C4-2B (cell line): ENCODE measurements at regions not wholly inside any gene's neighbourhood (a gene's known extent, or its start where the extent isn't known, plus 50 kb on each side); places are given as distances from the start of the nearest gene placed in this dataset.

ENCODE experiments used
- CTCF ChIP-seq: fragments of 450-650 bp; conservative IDR thresholded peaks from 2 replicates; pipeline ENCODE4 v1.5.1; 2017; ENCODE audit warnings: mild to moderate bottlenecking
- ZFX ChIP-seq: fragments of 450-650 bp; IDR thresholded peaks from 2 replicates; pipeline ENCODE4 v1.6.1; 2017

- no peak for TF ChIP-seq CTCF
- TF ChIP-seq ZFX, result no peak
Measured at GRCh38 chr11:111062420-111062819, 183.1 kb upstream of the POU2AF2 start.
